Upper lobe of left lung (tissue), 4 donors: ENCODE measurements at regions not wholly inside any gene's neighbourhood (a gene's known extent, or its start where the extent isn't known, plus 50 kb on each side); places are given as distances from the start of the nearest gene placed in this dataset.

Source experiments
- POLR2A ChIP-seq, 4 donors: fragments of 450-650 bp; IDR thresholded peaks; one replicate each; pipeline ENCODE4 v1.5.1; 2016 to 2017; ENCODE audit warnings: antibody characterized with exemption in 4 of 4, mild to moderate bottlenecking in 2 of 4
- POLR2AphosphoS5 ChIP-seq, 2 donors: sonication (generic); formaldehyde crosslinking; IDR thresholded peaks; one replicate each; pipeline ENCODE4 v1.5.1; 2017; ENCODE audit warnings: antibody characterized with exemption in 2 of 2
- TF ChIP-seq, protein P1 (sequence below), 6 experiments: fragments of 450-650 bp in 4 of 6; fragments of 200-600 bp in 2 of 6; sonication (generic) in 2 of 6; IDR thresholded peaks; one replicate each; pipeline ENCODE4 v1.5.1; 2016 to 2019; ENCODE audit warnings: antibody characterized with exemption in 6 of 6

DNA sequence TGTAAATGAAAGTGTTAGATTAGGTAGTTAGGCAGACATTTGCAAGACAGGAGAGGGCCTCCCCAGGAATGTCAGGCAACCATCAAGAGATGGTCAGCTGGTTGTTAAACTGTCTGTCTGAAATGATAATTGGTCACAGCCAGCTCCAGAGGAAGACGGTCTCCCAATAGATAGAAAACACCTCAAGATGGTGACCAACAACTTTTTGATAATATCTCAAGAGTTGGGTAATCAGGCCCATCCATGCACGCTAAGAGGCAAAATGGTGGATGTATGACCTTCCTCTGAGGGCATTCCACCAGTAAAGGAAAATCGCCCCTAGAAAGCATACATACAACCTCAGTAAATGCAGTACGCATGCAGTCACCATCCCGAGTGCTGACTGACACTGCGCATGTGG, 118.2 kb downstream of the MAP3K21 start:
- no peak for TF ChIP-seq POLR2A (IDR thresholded peaks at IDR 0.05)
- TF ChIP-seq, protein P1, sequence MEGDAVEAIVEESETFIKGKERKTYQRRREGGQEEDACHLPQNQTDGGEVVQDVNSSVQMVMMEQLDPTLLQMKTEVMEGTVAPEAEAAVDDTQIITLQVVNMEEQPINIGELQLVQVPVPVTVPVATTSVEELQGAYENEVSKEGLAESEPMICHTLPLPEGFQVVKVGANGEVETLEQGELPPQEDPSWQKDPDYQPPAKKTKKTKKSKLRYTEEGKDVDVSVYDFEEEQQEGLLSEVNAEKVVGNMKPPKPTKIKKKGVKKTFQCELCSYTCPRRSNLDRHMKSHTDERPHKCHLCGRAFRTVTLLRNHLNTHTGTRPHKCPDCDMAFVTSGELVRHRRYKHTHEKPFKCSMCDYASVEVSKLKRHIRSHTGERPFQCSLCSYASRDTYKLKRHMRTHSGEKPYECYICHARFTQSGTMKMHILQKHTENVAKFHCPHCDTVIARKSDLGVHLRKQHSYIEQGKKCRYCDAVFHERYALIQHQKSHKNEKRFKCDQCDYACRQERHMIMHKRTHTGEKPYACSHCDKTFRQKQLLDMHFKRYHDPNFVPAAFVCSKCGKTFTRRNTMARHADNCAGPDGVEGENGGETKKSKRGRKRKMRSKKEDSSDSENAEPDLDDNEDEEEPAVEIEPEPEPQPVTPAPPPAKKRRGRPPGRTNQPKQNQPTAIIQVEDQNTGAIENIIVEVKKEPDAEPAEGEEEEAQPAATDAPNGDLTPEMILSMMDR (IDR thresholded peaks at IDR 0.05) = no peak
- TF ChIP-seq POLR2AphosphoS5 (IDR thresholded peaks at IDR 0.05) = no peak
